SK-N-SH (cell line): ENCODE measurements at regions not wholly inside any gene's neighbourhood (a gene's known extent, or its start where the extent isn't known, plus 50 kb on each side); places are given as distances from the start of the nearest gene placed in this dataset.

Source experiments
- CTCF ChIA-PET: fragments of 300-600, 350-600 bp; formaldehyde crosslinking; extraction: SDS; loops from one replicate; lab custom pipeline; 2021; lab: Yijun Ruan, JAX
- POLR2A ChIA-PET: fragments of 350-600 bp; sonication (Branson Sonifier 250); formaldehyde crosslinking; extraction: SDS; loops from one replicate; lab custom pipeline; 2020; ENCODE audit warnings: antibody characterized with exemption, inconsistent platforms; lab: Yijun Ruan, JAX
- DNase-seq: peaks from one replicate; pipeline ENCODE4 v3.0.0; 2012
- H2AFZ ChIP-seq: fragments of 200-600 bp; sonication (generic); 2 replicates; pipeline ENCODE4 v1.8.1; 2016; ENCODE audit warnings: antibody characterized with exemption, mild to moderate bottlenecking, low read depth
- H3F3A ChIP-seq: fragments of 200-600 bp; sonication (generic); replicated peaks from 2 replicates; pipeline ENCODE3; 2016; ENCODE audit warnings: antibody characterized with exemption, mild to moderate bottlenecking; ENCODE audit not compliant: insufficient read depth
- H3K27ac ChIP-seq, 2 experiments: fragments of 200-500 bp in 1 of 2; fragments of 200-600 bp in 1 of 2; sonication (Bioruptor generic) in 1 of 2; sonication (generic), shearing (Covaris generic) in 1 of 2; 2 replicates each; pipeline versions ENCODE4 v1.5.1 to v1.6.1; 2014 to 2016; ENCODE audit warnings: low read depth in 2 of 2, inconsistent platforms in 1 of 2, low read length in 1 of 2, mild to moderate bottlenecking in 1 of 2, mixed read lengths in 1 of 2
- H3K27me3 ChIP-seq: fragments of 200-600 bp; sonication (generic), shearing (Covaris generic); 2 replicates; pipeline ENCODE4 v1.6.1; 2016; ENCODE audit warnings: mixed run types; ENCODE audit not compliant: insufficient read depth
- H3K36me3 ChIP-seq, 2 experiments: fragments of 200-500 bp in 1 of 2; fragments of 200-600 bp in 1 of 2; sonication (Bioruptor generic) in 1 of 2; sonication (generic) in 1 of 2; replicated peaks in 1 of 2; 2 replicates each; pipeline versions ENCODE3 to v1.5.1; 2014 to 2016; ENCODE audit warnings: low read length in 1 of 2, mild to moderate bottlenecking in 1 of 2; ENCODE audit not compliant: insufficient read depth in 2 of 2, control insufficient read depth in 1 of 2
- H3K4me1 ChIP-seq, 2 experiments: fragments of 200-500 bp in 1 of 2; fragments of 200-600 bp in 1 of 2; sonication (Bioruptor generic) in 1 of 2; sonication (generic), shearing (Covaris generic) in 1 of 2; 2 replicates each; pipeline versions ENCODE4 v1.5.1 to v1.6.1; 2014 to 2016; ENCODE audit warnings: low read depth in 1 of 2, low read length in 1 of 2, mixed run types in 1 of 2; ENCODE audit not compliant: insufficient read depth in 2 of 2, control insufficient read depth in 1 of 2
- H3K4me2 ChIP-seq: fragments of 200-600 bp; sonication (generic), shearing (Covaris generic); 2 replicates; pipeline ENCODE4 v1.6.1; 2017; ENCODE audit warnings: mixed run types
- H3K4me3 ChIP-seq, 2 experiments: fragments of 200-500 bp in 1 of 2; fragments of 200-600 bp in 1 of 2; sonication (Bioruptor generic) in 1 of 2; sonication (generic), shearing (Covaris generic) in 1 of 2; 2 replicates each; pipeline versions ENCODE4 v1.5.1 to v1.8.1; 2014 to 2016; ENCODE audit warnings: low read depth in 2 of 2, inconsistent platforms in 1 of 2, low read length in 1 of 2, mild to moderate bottlenecking in 1 of 2, mixed read lengths in 1 of 2, moderate library complexity in 1 of 2
- H3K79me2 ChIP-seq: fragments of 200-600 bp; sonication (generic); 2 replicates; pipeline ENCODE4 v1.8.1; 2017; ENCODE audit warnings: mild to moderate bottlenecking; ENCODE audit not compliant: insufficient read depth
- H3K9ac ChIP-seq: fragments of 200-600 bp; sonication (generic); 2 replicates; pipeline ENCODE4 v1.6.1; 2017; ENCODE audit warnings: mixed run types
- H3K9me2 ChIP-seq: fragments of 200-600 bp; sonication (generic); 2 replicates; pipeline ENCODE4 v1.6.1; 2017; ENCODE audit warnings: mixed run types
- H3K9me3 ChIP-seq: fragments of 200-600 bp; sonication (generic); 2 replicates; pipeline ENCODE4 v1.6.1; 2017; ENCODE audit warnings: mixed run types, mild to moderate bottlenecking, moderate library complexity
- H4K20me1 ChIP-seq: fragments of 200-600 bp; sonication (generic); 2 replicates; pipeline ENCODE4 v1.6.1; 2017; ENCODE audit warnings: mild to moderate bottlenecking, mixed run types; ENCODE audit not compliant: insufficient read depth
- CHD2 ChIP-seq: fragments of 150-350 bp; IDR thresholded peaks from 2 replicates; pipeline ENCODE4 v1.6.1; 2018; ENCODE audit warnings: low read length; ENCODE audit not compliant: partially characterized antibody
- CTCF ChIP-seq: fragments of 200-600 bp; sonication (generic); IDR thresholded peaks from 2 replicates; pipeline ENCODE4 v1.6.1; 2017; ENCODE audit warnings: antibody characterized with exemption, mild to moderate bottlenecking, moderate library complexity
- ELF1 ChIP-seq: IDR thresholded peaks from 2 replicates; pipeline ENCODE4 v1.4.0; 2012
- EP300 ChIP-seq, 2 experiments: IDR thresholded peaks; 2 replicates each; pipeline versions ENCODE4 v1.4.0 to v1.6.1; 2012; ENCODE audit warnings: borderline replicate concordance in 1 of 2, low read depth in 1 of 2, low read length in 1 of 2
- FOXJ3 ChIP-seq: sonication (generic); formaldehyde crosslinking; IDR thresholded peaks from 2 replicates; pipeline ENCODE4 v1.5.1; 2020; ENCODE audit warnings: mild to moderate bottlenecking, missing genetic modification reagents
- FOXM1 ChIP-seq: IDR thresholded peaks from 2 replicates; pipeline ENCODE4 v1.4.0; 2012; ENCODE audit warnings: low read depth, mild to moderate bottlenecking
- GATA2 ChIP-seq: sonication (generic); formaldehyde crosslinking; IDR thresholded peaks from 2 replicates; pipeline ENCODE4 v1.5.0; 2020; ENCODE audit warnings: mild to moderate bottlenecking, missing genetic modification reagents
- IRF3 ChIP-seq: fragments of 150-350 bp; IDR thresholded peaks from 2 replicates; pipeline ENCODE4 v1.6.1; 2016; ENCODE audit warnings: mild to moderate bottlenecking, low read depth, low read length
- JUND ChIP-seq: IDR thresholded peaks from 2 replicates; pipeline ENCODE4 v1.4.0; 2012
- MAX ChIP-seq: IDR thresholded peaks from 2 replicates; pipeline ENCODE4 v1.4.0; 2012; ENCODE audit warnings: low read depth
- MEF2A ChIP-seq: IDR thresholded peaks from 2 replicates; pipeline ENCODE4 v1.4.0; 2012; ENCODE audit warnings: low read depth, borderline replicate concordance
- NFIC ChIP-seq: IDR thresholded peaks from 2 replicates; pipeline ENCODE4 v1.4.0; 2012; ENCODE audit warnings: borderline replicate concordance
- PBX3 ChIP-seq: IDR thresholded peaks from 2 replicates; pipeline ENCODE4; 2012
- POLR2AphosphoS5 ChIP-seq: IDR thresholded peaks from 2 replicates; pipeline ENCODE4 v1.6.1; 2012; ENCODE audit warnings: low read depth, low read length
- RCOR1 ChIP-seq: fragments of 150-350 bp; IDR thresholded peaks from 2 replicates; pipeline ENCODE4 v1.6.1; 2017; ENCODE audit warnings: antibody characterized with exemption, low read length
- SIN3A ChIP-seq: IDR thresholded peaks from 2 replicates; pipeline ENCODE4 v1.6.1; 2012; ENCODE audit warnings: low read depth, mild to moderate bottlenecking, low read length, moderate library complexity, borderline replicate concordance
- TEAD4 ChIP-seq: IDR thresholded peaks from 2 replicates; pipeline ENCODE4 v1.4.0; 2012; ENCODE audit warnings: mild to moderate bottlenecking, borderline replicate concordance; ENCODE audit not compliant: insufficient read depth
- USF1 ChIP-seq: IDR thresholded peaks from 2 replicates; pipeline ENCODE4 v1.4.0; 2012; ENCODE audit warnings: low read depth, borderline replicate concordance
- USF2 ChIP-seq: fragments of 150-350 bp; IDR thresholded peaks from 2 replicates; pipeline ENCODE4 v1.6.1; 2017; ENCODE audit warnings: antibody characterized with exemption, low read length, low read depth, borderline replicate concordance
- YY1 ChIP-seq: IDR thresholded peaks from 2 replicates; pipeline ENCODE4 v1.4.0; 2012; ENCODE audit warnings: low read depth, mild to moderate bottlenecking
- ZBTB33 ChIP-seq: IDR thresholded peaks from 2 replicates; pipeline ENCODE4 v1.4.0; 2012; ENCODE audit warnings: low read depth, borderline replicate concordance
- WGBS: methylation state at CpG from one replicate; pipeline ENCODE4 v1.1.6; 2017; ENCODE audit warnings: low lambda C conversion rate; 5-methylcytosine and 5-hydroxymethylcytosine counted together

- DNase-seq, result no peak
- no peaks in the 10 kb centered on the region for H4K20me1 ChIP-seq
- H3K36me3 ChIP-seq, result no peaks in the 10 kb centered on the region
- H3K9ac ChIP-seq, result no peak overlapping the region
- no peak overlapping the region for H3K4me2 ChIP-seq
- no peaks in the 10 kb centered on the region for H3K9me3 ChIP-seq
- no peaks in the 10 kb centered on the region for H3K27me3 ChIP-seq
- POLR2A ChIA-PET, result no interaction called here
- TF ChIP-seq GATA2 (CRISPR knock-in tag), result no peak
- TF ChIP-seq ELF1, result no peak
- TF ChIP-seq PBX3, result no peak
- no peak for TF ChIP-seq NFIC
- no peak for TF ChIP-seq FOXJ3 (CRISPR knock-in tag)
- no peak for TF ChIP-seq USF1
- no peak for TF ChIP-seq MEF2A
- no peak for TF ChIP-seq TEAD4
- TF ChIP-seq CTCF, result no peak
- TF ChIP-seq SIN3A, result no peak
- TF ChIP-seq POLR2AphosphoS5, result no peak
- TF ChIP-seq RCOR1, result no peak
- TF ChIP-seq FOXM1, result no peak
- TF ChIP-seq EP300 (IDR thresholded peaks at IDR 0.05; ENCODE audit: borderline replicate concordance in 1 of 2, low read depth in 1 of 2, low read length in 1 of 2), result no peak
- no peaks in the 10 kb centered on the region for H3F3A ChIP-seq
- no peak overlapping the region for H3K4me3 ChIP-seq
- peak overlapping the region; percentile 52; the same call in 1 of the 2 replicates for H2AFZ ChIP-seq
- H3K79me2 ChIP-seq, result no peaks in the 10 kb centered on the region
- H3K9me2 ChIP-seq, result no peaks in the 10 kb centered on the region
- no peaks in the 10 kb centered on the region; a peak in 1 of 4 replicates for H3K4me1 ChIP-seq
- no peak overlapping the region for H3K27ac ChIP-seq
- WGBS, result 70% methylated on average over 2 of the region's 2 CpGs
- CTCF ChIA-PET, result no interaction called here
Observed at GRCh38 chr4:137432446-137433311, 99.6 kb downstream of the PCDH18 start.

- Histone ChIP-seq H3K4me3 (no peak overlapping the region), H2AFZ (no peak overlapping the region), H3K9me2 (no peaks in the 10 kb centered on the region), H3F3A (no peaks in the 10 kb centered on the region), H3K27me3 (no peaks in the 10 kb centered on the region), H4K20me1 (no peaks in the 10 kb centered on the region), H3K4me1 (no peaks in the 10 kb centered on the region; a peak in 1 of 4 replicates), H3K79me2 (no peaks in the 10 kb centered on the region), H3K9ac (no peak overlapping the region), H3K27ac (no peak overlapping the region), H3K4me2 (no peak overlapping the region), H3K36me3 (no peaks in the 10 kb centered on the region), H3K9me3 (no peaks in the 10 kb centered on the region)
- WGBS, result 82% methylated on average over 4 of the region's 4 CpGs
- ChIA-PET CTCF (no interaction called here), POLR2A (no interaction called here)
- no peak for DNase-seq
- TF ChIP-seq MAX (no peak), JUND (no peak), IRF3 (no peak), USF2 (no peak), YY1 (no peak), ZBTB33 (no peak), CHD2 (no peak)
Observed at GRCh38 chr4:137430171-137430570, 102.1 kb downstream of the PCDH18 start.
